Heart right ventricle (tissue), 16 donors: ENCODE measurements at regions not wholly inside any gene's neighbourhood (a gene's known extent, or its start where the extent isn't known, plus 50 kb on each side); places are given as distances from the start of the nearest gene placed in this dataset.

Experiments
- ATAC-seq, 8 donors: fragments of 200-7000 bp; cut with Tn5 transposase; one replicate each; pipeline ENCODE4 v1.9.1; 2020; ENCODE audit warnings: mild to moderate bottlenecking in 8 of 8, moderate library complexity in 8 of 8, moderate number of reproducible peaks in 1 of 8
- DNase-seq, 2 donors: peaks; one replicate each; pipeline ENCODE4 v3.0.0-alpha.2; 2020
- H3K27ac ChIP-seq, 10 donors: fragments of 200-600 bp; sonication (generic) in 2 of 10; one replicate each; pipeline versions ENCODE4 v1.5.0 to v1.8.0; 2020 to 2022; ENCODE audit warnings: mild to moderate bottlenecking in 3 of 10
- H3K27me3 ChIP-seq, 7 donors: fragments of 200-600 bp; one replicate each; pipeline ENCODE4 v1.8.0; 2021 to 2022; ENCODE audit warnings: mild to moderate bottlenecking in 2 of 7
- H3K36me3 ChIP-seq, 9 donors: fragments of 200-600 bp; sonication (generic) in 1 of 9; one replicate each; pipeline versions ENCODE4 v1.5.0 to v1.8.0; 2020 to 2022; ENCODE audit warnings: mild to moderate bottlenecking in 2 of 9
- H3K4me1 ChIP-seq, 9 donors: fragments of 200-600 bp; sonication (generic) in 1 of 9; one replicate each; pipeline versions ENCODE4 v1.5.0 to v1.8.0; 2020 to 2022; ENCODE audit warnings: mild to moderate bottlenecking in 4 of 9
- H3K4me3 ChIP-seq, 10 donors: fragments of 200-600 bp; sonication (generic) in 2 of 10; one replicate each; pipeline versions ENCODE4 v1.5.0 to v1.8.0; 2020 to 2022; ENCODE audit warnings: mild to moderate bottlenecking in 7 of 10, moderate library complexity in 2 of 10
- H3K9me3 ChIP-seq, 11 donors: fragments of 200-600 bp in 10 of 11; sonication (generic) in 2 of 11; one replicate each; pipeline versions ENCODE4 v1.5.0 to v1.8.0; 2013 to 2022; ENCODE audit warnings: mild to moderate bottlenecking in 2 of 11, control low read depth in 1 of 11, moderate library complexity in 1 of 11
- WGBS, 2 donors: extraction: QIAGEN DNeasy Blood & Tissue Kit; methylation state at CpG; one replicate each; pipeline ENCODE4 v1.1.7; 2013; ENCODE audit warnings: inconsistent platforms in 1 of 2; 5-methylcytosine and 5-hydroxymethylcytosine counted together
- intact Hi-C, 10 donors: fragments of 100-400 bp; cut with DNase I; formaldehyde crosslinking; loops; one replicate each; pipeline versions ENCODE4 v1.11.1 to v1.14.2; 2022
- TF ChIP-seq, protein P1 (sequence below), 9 donors: fragments of 200-600 bp; sonication (generic) in 2 of 9; IDR thresholded peaks; one replicate each; pipeline versions ENCODE4 v1.5.0 to v1.8.0; 2021 to 2022; ENCODE audit warnings: antibody characterized with exemption in 9 of 9, mild to moderate bottlenecking in 5 of 9, moderate library complexity in 1 of 9
- donor health status: Arrhythmogenic right ventricular cardiomyopathy.
- donor health status: ischemic (EF 13 %, LVEDD 7.1; RV severe dilation, severe dysfunction).
- donor health status: healthy with polysubstance abuse.
- donor health status: DM: no; HTN: yes; CAD: no.
- donor health status: DM: no; HTN: no; CAD: no.
- donor health status: ischemic (EF 25% LVEDD 6.9; RV normal size, moderate dysfunction).
- donor health status: ischemic (EF 25% LVEDD 5.7; RV mildly dilated, moderate dysfunction).
- donor health status: healthy.
- donor health status: DM: yes; HTN: yes; CAD: no.
- donor health status: Ischemic cardiomyopathy.
- donor health status: ischemic (EF 35%, LVEDD 5.7; RV mildly dilated, moderate dysfunction).
- donor health status: nonischemic (EF 11% LVEDD 7.7; RV severe dilation, severe dysfunction).
- donor health status: DM: yes; HTN: yes; CAD: no.
- donor health status: PGD.
- donor health status: ischemic (EF 29% LVEDD 5.4; RV normal size, mild dysfunction).
- donor health status: nonischemic (EF 23%, LVEDD 6.1; RV moderate dilation, normal function).

DNA sequence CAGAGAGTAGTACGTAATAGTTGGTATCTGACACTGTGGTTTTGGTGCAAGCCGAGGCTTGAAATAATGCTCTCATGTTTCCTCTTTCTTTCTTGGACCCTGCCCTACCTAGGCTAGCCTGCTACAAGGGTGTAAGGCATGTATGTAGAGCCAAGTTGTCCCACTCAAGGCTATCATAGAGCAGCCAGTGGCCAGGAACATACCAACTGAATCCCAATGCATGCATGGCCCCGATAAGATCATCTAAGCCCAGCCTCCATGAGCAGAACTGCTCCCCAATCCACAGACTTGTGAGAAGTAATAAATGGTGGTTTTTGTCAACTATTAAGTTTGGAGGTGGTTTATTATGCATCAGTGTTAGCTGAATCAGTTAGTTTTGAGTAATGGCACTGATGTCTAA is 250.2 kb downstream of the SH2D4B start:
- Histone ChIP-seq H3K9me3 (no peaks in the 10 kb centered on the region), H3K36me3 (no peaks in the 10 kb centered on the region), H3K4me3 (no peak overlapping the region), H3K4me1 (no peaks in the 10 kb centered on the region), H3K27ac (no peak overlapping the region), H3K27me3 (peaks cover 0 to 10% (median 0%) of the 10 kb centered on the region in 7 donors)
- intact Hi-C loops = no loop called here
- ATAC-seq = no peak
- TF ChIP-seq, protein P1, sequence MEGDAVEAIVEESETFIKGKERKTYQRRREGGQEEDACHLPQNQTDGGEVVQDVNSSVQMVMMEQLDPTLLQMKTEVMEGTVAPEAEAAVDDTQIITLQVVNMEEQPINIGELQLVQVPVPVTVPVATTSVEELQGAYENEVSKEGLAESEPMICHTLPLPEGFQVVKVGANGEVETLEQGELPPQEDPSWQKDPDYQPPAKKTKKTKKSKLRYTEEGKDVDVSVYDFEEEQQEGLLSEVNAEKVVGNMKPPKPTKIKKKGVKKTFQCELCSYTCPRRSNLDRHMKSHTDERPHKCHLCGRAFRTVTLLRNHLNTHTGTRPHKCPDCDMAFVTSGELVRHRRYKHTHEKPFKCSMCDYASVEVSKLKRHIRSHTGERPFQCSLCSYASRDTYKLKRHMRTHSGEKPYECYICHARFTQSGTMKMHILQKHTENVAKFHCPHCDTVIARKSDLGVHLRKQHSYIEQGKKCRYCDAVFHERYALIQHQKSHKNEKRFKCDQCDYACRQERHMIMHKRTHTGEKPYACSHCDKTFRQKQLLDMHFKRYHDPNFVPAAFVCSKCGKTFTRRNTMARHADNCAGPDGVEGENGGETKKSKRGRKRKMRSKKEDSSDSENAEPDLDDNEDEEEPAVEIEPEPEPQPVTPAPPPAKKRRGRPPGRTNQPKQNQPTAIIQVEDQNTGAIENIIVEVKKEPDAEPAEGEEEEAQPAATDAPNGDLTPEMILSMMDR (IDR thresholded peaks at IDR 0.05) = no peak
- no peak for DNase-seq
- 92% methylated on average over 3 of the region's 3 CpGs for WGBS, 2 donors

GRCh38 chr10:80794994-80795393 is 257.3 kb downstream of the SH2D4B start:
- Histone ChIP-seq H3K36me3 (no peaks in the 10 kb centered on the region), H3K4me3 (no peak overlapping the region), H3K4me1 (no peaks in the 10 kb centered on the region), H3K27me3 (peaks cover 0 to 6% (median 0%) of the 10 kb centered on the region in 7 donors), H3K27ac (no peak overlapping the region), H3K9me3 (no peaks in the 10 kb centered on the region)
- 85% methylated on average over 3 of the region's 3 CpGs for WGBS, 2 donors
- ATAC-seq (no peak), DNase-seq (no peak)
- TF ChIP-seq, protein P1 (IDR thresholded peaks at IDR 0.05) = no peak
- intact Hi-C loops = no loop called here

DNA sequence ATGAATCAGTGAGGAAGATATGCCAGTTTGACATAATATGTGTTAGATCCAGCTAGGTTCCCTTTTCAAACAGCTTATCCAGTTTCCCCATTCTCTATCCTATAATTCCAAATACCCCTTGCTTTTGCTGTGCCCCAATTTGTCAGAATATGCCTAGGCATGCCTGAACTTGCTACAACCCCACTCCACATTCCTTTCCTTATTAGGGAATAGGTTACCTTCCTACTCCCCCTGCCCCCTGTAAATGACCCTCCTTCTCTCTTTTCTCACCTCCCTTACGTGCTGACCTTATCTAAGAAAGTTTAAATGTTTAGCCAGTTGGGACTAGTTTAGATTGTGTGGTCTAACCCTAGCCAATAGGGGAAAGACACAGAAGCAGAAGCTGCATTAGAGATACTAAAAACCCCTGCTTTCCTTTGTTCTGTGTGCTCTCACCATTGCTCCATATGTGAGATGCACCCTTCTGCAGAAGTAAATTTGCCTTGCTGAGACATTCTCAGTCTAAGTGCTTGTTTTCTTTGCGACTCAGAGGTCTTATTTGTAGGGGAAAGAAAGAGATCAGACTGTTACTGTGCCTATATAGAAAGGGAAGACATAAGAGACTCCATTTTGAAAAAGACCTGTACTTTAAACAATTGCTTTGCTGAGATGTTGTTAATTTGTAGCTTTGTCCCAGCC is 267.8 kb downstream of the SH2D4B start:
- Histone ChIP-seq H3K36me3 (no peaks in the 10 kb centered on the region), H3K4me3 (no peak overlapping the region)
- ATAC-seq = no peak

DNA sequence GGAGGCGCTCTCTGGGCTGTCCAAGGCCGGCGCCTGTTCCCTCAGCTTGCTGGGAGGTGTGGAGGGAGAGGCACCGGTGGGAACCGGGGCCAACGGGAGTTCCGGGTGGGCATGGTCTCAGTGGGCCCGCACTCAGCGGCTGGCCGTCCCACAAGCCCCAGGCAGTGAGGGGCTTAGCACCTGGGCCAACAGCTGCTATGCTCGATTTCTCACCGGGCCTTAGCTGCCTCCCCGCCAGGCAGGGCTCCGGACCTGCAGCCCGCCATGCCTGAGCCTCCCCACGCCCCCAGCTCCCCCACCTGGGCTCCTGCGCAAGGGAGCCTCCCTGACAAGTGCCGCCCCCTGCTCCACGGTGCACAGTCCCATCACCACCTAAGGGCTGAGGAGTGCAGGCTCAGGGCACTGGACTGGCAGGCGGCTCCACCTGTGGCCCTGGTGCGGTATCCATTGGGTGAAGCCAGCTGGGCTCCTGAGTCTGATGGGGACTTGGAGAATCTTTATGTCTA is 276.5 kb downstream of the SH2D4B start:
- Histone ChIP-seq H3K27me3 (peaks cover 0 to 6% (median 0%) of the 10 kb centered on the region in 7 donors), H3K27ac (no peak overlapping the region), H3K4me1 (no peaks in the 10 kb centered on the region), H3K4me3 (no peak overlapping the region), H3K9me3 (peaks cover 0 to 16% (median 0%) of the 10 kb centered on the region in 11 donors), H3K36me3 (no peaks in the 10 kb centered on the region)
- intact Hi-C loops = no loop called here
- ATAC-seq (no peak), DNase-seq (no peak)
- TF ChIP-seq, protein P1 (IDR thresholded peaks at IDR 0.05) = no peak
- WGBS, 2 donors = 94 to 96% methylated on average over 20 to 21 of the region's 21 CpGs

More for the DNA sequence above, 267.8 kb downstream of the SH2D4B start:
- no peaks in the 10 kb centered on the region for H3K4me1 ChIP-seq
- peaks cover 0 to 21% (median 7%) of the 10 kb centered on the region in 11 donors for H3K9me3 ChIP-seq
- no peaks in the 10 kb centered on the region for H3K27me3 ChIP-seq
- intact Hi-C loops = no loop called here
- TF ChIP-seq, protein P1 (IDR thresholded peaks at IDR 0.05) = no peak
- 57 to 64% methylated on average over 2 of the region's 2 CpGs for WGBS, 2 donors
- H3K27ac ChIP-seq = no peak overlapping the region
- DNase-seq = no peak
